ENCODE measurements at regions not wholly inside any gene's neighbourhood (a gene's known extent, or its start where the extent isn't known, plus 50 kb on each side); places are given as distances from the start of the nearest gene placed in this dataset.
"Not testable (repeated sequence)": the region's sequence is repeated elsewhere in the genome, so short reads cannot be mapped to it uniquely, and the experiment has no call there.

DNA sequence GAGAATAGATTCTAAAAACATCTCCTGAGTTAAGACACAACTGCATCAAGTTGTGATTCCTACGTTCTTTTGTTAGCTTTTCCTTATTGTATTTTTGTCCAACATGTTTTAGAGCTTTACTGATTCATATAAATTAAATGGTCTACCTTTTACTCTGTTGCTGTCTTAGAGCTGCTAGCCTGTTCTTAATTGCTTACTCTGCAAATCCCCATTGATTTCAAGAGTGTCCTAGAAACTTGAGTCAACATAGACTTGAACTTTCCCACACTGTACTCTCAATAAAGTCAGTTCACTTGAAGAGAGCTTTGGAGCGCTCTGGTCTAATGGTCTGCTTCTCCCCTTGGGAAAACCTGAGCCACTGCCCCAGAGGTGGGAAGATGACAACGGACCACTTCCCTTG lies 343.9 kb downstream of the CCER1 start:
- DNase-seq (ENCODE audit: low read depth in 2 of 2): no peak

DNA sequence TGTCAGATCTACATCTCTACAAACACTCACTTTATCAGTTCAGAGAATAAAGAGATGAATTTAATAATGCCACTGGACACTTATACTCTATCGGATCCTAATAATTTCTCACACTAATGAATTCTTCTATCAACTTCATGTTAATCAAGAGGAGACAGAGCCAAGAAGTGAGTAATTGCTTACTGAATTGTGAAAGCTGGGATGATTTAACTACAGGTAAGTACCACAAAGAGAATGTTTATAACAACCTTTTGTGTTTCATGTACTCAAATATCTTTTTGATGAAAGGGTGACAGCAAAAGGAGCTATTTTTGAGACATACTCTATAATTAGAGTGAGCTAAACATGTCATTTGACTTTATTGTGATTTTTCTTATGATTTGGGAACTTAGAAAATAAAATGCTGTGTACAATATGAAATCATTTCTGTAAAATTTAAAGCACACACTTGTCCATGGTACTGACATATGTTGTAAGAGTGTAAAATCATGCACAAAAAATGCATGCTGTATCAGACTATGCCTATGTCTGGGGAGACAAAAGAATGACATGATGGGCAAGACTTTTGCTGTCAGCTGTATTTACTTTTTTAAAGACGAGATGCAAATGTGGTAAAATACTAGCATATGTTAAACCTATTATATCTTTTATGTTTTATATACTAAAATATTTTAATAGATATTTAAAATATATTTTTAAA lies 361.2 kb downstream of the CCER1 start:
- no peak for DNase-seq (ENCODE audit: low read depth in 2 of 2)

DNA sequence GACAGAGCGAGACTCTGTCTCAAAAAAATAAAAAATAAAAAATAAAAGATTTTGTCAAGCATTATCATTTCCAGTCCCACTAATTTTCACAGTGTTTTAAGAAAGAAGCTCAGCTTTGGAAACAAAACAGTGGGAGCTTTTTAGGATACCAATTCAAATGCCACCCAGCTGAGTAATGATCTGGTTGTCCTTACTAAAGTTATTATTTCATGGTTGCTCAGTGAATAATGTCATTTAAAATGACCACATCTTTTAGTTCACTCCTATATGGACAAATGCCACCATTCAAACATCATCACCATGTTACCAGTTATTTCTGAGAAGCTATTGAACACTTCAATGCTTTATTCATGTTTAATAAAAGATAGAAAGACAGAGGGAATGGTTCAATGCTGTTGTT lies 365.0 kb downstream of the CCER1 start:
- no peak for DNase-seq (ENCODE audit: low read depth in 2 of 2)

DNA sequence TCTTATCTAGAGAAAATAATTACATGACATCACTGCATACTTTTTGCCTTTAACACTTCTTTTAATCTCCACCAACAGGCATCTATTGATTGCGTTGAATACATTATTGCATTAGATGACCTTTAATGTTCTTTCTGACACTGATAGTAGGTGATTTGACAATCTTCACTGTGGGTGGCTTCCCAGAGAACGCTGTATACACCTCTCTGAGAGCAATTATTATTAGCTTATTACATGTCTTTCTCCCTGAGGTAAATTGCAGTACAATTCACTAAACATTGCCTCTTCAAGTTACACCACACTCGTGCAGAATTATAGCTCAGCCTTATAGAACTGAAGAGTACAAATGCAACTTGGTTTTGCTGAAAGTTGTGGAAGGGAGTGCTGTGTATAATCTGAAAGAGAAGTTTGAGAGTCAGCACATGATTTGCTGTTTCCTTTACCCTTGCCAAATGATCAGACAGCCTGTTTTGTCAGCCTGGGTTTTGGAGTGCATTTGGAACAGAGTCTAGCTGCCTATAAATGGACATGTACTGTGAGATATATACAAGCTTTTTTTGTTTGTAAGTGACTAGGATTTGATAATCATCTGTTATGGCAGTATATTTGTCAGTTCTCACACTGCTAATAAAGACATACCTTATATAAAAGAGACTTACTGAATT lies 369.2 kb downstream of the CCER1 start:
- no peak for DNase-seq (ENCODE audit: low read depth in 2 of 2)

DNA sequence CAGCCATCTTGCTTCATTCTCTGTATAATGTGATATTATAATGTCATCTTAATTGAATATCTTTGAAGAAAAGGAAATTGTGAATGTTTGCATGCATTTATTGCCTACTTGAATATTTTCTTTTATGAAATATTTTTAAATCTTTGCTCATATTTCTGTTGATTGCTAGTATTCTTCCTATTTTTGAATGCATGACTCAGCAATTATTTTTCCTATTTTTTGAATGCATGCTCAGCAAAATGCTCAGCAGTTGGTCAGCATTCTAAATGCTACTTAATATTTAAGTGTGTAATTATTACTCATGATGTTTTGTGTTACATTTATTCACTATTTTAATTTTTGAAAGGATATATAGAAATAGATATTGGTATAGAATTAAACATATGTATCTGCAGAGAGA lies 378.3 kb downstream of the CCER1 start:
- no peak for DNase-seq (ENCODE audit: low read depth in 2 of 2)

DNA sequence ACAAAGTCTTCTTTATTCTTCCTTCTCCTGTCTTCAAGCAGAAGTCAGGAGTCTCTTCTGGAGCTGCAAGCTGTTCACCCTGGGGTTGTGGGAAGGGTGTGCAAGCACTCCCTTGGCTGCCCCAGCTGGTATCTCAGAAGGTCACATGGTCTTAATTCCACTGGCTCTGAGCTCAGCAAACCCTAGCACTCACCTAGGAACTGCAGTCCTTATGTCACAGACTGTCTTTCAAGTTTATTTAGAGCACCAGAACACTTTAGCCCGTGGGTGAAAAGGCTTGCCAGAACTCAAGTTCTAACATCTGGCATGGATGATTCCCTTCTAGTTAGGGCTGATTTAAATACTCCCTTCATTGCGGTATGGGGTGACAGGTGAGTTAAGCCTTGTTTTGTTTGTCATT lies 379.0 kb downstream of the CCER1 start:
- no peak for DNase-seq (ENCODE audit: low read depth in 2 of 2)

DNA sequence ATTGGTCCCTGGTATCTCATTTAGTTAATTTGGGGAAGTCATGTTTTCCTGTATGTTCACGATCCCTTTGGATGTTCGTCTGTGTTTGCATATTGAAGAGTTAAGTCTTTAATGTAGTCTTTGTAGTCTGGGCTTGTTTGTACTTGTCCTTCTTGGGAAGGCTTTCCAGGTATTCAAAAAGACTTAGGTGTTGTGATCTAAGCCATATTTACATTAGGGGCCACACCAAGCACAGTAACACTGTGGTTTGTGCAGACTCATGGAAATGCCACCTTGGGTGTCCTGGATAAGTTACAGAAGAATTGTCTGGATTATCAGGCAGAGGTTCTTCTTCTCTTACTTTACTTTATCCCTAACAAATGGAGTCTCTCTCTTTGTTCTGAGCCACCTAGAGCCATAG lies 380.3 kb downstream of the CCER1 start:
- no peak for DNase-seq (ENCODE audit: low read depth in 2 of 2)

DNA sequence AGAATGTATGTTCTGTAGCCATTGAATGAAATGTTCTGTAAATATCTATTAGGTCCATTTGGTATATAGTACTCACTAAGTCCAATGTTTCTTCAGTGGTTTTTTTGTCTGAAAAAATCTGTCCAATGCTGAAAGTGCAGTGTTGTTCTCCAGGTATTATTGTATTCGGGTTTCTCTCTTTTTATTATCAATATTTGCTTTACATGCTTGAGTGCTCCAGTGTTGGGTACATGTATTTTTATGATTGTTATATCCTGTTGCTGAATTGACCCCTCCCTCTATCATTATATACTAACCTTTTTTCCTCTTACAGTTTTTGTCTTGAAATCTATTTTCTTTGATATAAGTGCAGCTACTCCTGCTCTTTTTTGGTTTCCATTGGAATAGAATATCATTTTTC lies 382.2 kb downstream of the CCER1 start:
- no peak for DNase-seq (ENCODE audit: low read depth in 2 of 2)

DNA sequence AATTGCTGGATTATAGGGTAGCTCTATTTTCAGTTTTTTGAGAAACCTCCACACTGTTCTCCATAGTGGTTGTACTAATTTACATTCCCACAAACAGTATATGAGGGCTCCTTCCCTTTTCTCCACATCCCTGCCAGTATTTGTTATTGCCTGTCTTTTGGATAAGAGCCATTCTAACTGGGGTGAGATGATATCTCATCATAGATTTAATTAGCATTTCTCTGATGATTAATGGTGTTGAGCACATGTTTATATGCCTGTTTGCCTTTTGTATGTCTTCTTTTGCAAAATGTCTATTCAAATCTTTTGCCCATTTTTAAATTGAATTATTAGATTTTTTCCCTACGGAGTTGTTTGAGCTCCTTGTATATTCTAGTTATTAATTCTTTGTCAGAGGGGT lies 385.3 kb downstream of the CCER1 start:
- no peak for DNase-seq (ENCODE audit: low read depth in 2 of 2)

DNA sequence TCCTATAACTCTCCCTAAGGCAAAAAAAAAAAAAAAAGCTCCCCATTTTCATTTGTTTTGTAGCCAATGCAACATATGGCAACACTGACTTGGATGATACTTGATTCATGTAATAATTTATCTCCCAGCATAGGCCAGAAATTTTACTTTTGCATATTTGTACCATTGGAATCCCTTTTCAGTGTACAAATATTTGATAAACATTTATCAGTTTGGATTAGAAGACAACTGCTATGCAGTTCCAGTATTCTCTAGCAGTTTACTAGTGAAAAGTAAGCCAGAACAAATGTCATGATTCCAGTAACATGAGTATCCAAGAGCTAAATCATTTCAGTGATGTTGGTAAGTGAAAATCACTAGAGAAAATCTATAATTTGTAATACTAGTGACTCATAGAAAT lies 392.3 kb downstream of the CCER1 start:
- DNase-seq (ENCODE audit: low read depth in 2 of 2): no peak

DNA sequence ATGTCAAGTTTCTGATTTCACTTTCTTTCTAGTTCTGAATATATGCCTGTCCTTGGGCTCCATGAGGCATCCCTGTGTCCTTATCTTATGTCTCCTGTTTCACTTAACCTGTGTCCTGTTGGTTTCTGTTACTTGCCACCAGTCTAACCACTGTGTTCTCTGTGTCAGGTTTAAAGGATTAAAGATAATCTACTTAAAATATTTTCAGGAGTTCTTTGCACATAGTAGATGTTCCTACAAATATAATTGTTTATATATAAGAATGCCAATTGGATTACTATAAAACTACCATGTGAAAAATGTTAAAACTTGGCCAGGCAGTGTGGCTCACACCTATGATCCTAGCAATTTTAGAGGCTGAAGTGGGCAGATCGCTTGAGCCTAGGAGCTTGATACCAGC lies 406.4 kb downstream of the CCER1 start:
- no peak for DNase-seq (ENCODE audit: low read depth in 2 of 2)

DNA sequence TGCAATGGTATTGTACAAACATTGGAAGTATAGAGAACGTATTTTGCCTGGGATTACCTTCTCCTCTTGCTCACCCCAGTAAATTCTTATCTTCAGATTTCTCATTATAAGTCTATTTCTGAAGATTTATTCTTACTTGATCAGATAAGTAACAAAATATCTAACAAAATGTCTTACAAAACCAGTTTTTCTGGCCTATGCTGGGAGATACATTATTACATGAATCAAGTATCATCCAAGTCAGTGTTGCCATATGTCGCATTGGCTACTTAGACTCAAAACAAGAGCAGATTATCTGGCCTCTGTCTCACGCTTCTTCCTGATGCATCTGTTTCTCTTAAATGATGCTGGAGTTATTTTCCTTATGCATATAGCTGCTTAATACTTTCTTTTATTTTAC lies 408.5 kb downstream of the CCER1 start:
- no peak for DNase-seq (ENCODE audit: low read depth in 2 of 2)

DNA sequence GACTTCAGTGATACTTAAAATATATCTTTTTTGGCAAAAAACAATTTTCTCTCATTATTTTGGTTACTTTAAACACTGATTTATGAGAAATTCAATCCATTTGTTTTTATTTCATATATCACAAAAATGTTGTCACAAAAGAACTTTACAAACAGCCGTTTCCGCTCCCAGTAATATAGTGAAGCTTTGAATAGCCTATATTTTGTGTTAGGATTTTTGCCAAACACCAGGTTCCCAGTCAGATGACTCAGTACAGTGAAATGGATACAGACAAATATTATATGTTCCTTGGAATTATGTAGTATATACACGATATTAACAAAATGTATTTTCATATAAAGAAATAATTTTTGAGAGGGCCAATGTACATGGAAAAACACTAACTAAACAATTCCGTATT lies 411.1 kb downstream of the CCER1 start:
- no peak for DNase-seq (ENCODE audit: low read depth in 2 of 2)

DNA sequence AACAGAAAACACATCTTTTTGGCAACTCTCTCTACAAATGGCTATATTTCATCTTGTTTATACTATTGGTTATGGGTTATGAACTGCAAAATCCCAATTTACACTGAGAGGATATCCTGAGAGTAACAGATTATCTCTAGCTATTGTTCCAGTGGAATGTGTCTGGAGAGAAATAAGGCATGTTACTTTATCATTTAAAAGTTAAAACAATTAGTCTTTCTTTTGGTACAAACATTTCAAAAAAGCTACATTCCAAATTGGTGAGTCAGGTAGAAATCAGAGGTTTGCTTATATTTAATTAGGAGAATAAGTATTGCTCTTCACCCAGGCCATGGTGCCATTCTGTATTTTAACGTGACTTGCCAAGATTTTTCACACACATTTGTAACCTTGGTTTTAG lies 411.6 kb downstream of the CCER1 start:
- no peak for DNase-seq (ENCODE audit: low read depth in 2 of 2)

DNA sequence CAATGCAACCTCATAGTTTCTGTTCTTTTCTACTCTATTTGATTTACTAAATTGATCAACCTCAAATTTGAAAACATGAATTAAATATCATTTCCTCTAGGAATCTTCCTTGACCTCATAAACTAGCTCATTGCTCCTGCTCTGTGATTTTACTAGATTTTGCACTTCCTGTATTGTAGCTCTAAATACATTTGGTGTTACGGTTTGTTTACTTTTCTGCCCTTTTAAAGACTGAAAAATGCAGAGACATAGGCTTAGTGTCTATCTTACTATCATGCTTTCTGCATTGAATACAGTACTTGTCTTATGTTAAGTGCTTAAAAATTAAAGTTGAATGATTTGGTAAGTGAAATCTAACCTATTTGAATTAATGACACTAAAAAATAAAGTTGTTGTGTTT lies 412.1 kb downstream of the CCER1 start:
- DNase-seq (ENCODE audit: low read depth in 2 of 2): not testable (repeated sequence)

DNA sequence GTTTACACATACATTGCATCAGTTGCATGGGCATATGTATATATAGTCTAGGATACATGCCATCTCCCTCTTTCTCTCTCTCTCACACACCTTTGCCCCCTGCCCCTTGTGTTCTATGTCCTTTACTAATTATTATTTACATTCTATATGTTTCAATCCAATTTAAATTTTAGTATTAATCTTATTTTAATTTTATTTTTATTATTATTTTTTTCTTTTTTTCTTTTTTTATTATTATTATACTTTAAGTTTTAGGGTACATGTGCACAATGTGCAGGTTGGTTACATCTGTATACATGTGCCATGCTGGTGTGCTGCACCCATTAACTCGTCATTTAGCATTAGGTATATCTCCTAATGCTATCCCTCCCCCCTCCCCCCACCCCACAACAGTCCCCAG lies 421.1 kb downstream of the CCER1 start:
- DNase-seq (ENCODE audit: low read depth in 2 of 2): not testable (repeated sequence)

DNA sequence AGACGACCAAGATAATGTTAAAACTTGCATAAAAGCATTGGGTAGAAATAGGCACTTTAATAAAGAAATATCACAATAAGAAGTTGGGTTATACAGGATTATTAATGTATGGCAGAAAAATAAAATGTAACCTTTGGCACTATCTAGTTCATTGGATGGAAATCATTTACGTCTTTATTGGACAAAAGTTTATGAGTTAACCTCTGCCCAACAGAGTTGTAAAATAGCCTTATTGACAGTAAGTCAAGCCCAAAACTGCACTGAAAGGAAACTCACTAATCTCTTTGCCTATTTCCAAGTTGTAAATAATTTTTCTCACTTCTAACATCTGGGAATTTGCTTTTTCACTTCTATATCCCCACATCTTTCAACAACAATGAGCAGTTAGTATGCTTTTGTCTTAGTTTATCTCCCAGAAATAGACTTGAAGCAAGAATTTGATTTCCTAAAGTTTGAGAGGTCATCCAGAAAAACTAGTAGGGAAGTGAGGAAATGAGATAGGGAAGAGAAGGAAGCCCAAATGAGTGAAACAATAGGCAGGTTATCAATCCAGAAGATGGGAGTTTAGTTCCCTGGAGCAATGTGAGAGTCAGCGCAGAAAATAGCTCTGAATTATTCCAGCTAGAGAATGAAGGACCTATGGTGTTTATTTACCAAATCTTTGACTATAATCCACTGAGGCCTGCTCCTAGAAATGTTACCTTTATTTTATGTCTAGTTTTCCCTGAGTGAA lies 434.8 kb downstream of the CCER1 start:
- DNase-seq (ENCODE audit: low read depth in 2 of 2): no peak

DNA sequence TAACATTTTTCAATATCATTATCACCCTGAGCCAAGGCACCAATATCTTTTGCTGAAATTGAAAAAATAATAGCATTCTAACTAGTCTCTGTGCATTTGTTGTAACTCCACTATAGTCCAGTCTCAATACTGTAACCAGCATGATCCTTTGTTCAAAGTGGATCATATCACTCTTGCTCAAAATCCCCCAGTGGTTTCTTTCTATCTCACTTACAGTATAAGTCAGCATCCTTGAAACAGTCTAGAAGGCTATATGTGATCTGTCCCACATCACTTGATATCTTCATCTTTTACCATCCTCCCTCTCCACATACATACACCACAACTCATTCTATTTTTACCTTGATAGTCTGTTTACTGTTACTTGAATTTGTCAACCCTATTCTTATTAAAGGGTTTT lies 435.7 kb downstream of the CCER1 start:
- DNase-seq (ENCODE audit: low read depth in 2 of 2): no peak

DNA sequence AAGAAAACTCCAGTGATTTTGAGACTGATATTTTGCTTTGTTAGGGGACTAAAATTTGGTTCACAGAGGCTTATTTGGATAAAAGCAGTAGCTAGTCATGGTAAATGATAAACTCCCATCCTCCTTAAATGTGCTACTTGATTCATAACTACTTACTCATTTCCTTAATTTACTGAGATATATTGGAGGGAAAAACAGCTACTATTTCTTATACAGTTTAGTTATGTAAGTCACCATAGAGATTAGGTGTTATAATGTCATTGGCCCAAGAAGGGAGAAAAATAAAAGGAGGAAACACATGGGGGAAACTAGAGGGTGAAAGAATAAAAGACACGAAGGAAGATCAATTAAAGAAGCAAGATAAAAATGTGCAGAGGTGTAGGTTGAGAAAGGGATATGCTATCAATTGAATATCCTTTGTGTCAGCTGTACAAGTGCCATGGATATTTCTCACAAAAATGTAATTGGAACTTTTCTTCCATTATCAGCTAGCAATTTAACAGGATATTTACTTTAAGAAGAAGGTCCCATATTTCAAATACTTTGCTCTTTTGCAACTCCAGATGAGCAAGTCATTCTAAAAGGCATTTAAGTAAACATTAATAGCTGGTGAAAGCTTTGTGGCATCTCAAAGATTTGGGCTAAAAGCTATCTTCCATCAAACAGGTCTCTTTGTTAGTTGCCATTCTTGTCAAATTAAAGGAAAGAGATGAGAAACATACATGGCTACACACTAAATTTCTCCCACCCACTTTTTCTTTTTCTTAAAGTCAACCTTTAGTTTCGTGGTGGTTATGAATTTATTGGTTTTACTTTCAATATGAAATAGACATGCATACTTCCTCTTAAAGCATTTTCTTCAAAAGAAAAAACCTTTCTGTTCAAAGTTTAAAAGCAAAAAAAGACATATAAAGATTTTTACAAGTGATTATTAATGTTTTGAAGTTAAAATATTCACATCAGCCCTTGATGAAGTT lies 439.5 kb downstream of the CCER1 start:
- DNase-seq (ENCODE audit: low read depth in 2 of 2): no peak

DNA sequence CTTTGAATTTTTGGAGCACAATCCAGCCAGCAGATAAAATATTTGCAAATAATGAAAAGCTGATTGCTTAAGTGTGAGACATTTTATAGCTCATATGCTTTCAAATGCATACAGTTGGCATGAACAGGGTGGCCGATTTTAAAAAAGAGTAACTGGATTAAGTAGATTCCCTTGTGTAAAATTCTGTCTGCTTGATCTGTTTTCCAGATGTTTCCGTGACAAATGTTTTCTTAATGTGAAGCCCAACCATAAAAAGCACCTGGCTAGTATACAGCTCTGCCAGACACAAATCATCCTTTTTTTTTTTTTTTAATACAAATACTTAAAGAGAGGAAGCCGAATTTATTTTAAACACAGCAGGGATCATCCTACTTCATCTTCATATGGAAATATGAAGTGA lies 440.7 kb downstream of the CCER1 start:
- DNase-seq (ENCODE audit: low read depth in 2 of 2): no peak

DNA sequence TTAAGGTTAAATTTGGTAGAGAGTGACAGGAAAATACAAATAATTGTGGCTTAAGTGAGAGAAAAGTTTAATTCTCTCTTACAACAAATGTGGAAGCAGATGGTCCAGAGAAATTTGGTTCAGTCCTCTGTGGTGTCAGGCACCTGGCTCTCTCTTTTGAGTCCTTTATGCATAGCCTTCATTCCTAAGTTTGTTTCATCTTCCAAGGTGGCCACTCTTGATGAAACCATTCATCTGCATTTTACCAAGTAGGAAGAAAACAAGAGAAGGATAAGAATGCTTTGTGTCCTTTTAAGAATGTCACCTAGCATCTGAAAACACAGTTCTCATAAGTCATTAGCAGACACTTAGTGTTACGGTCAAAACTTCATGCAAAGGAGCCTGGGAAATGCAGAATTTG lies 442.5 kb downstream of the CCER1 start:
- DNase-seq (ENCODE audit: low read depth in 2 of 2): no peak

DNA sequence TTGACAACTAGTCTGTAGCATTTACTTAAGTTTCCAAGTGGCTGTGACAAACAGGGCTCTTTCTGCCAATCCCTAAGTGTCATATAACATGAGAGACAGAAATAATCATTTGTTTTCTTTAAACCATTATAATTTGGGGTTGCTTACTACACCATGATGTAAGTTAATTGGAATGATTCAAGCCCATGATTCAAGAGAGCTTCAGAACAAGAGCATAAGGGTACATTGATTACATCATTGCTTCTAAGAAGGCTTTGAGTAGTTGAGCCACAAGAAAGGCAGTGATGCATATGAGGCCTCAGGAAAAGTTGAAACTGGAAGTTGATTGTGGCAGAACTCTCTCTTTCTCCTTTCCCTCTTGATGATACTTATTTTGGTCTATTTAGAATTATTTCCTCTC lies 444.0 kb downstream of the CCER1 start:
- DNase-seq (ENCODE audit: low read depth in 2 of 2): no peak
